SJSA1 (cell line): ENCODE measurements at regions not wholly inside any gene's neighbourhood (a gene's known extent, or its start where the extent isn't known, plus 50 kb on each side); places are given as distances from the start of the nearest gene placed in this dataset.
A peak's percentile ranks its signal among the peaks of the same experiment; 100 is the strongest.
"Not testable (repeated sequence)": the region's sequence is repeated elsewhere in the genome, so short reads cannot be mapped to it uniquely, and the experiment has no call there.

ENCODE experiments used
- DNase-seq, 2 experiments: peaks; one replicate each; pipeline ENCODE4 v3.0.0-alpha.2; 2015 to 2020; ENCODE audit warnings: low spot score in 2 of 2, low read depth in 1 of 2
- H3K27ac ChIP-seq: fragments of 250-450 bp; sonication (Bioruptor Pico); 2 replicates; pipeline ENCODE4 v1.5.1; 2020; ENCODE audit warnings: mild to moderate bottlenecking, moderate library complexity
- H3K27me3 ChIP-seq: fragments of 250-450 bp; sonication (Bioruptor Pico); replicated peaks from 2 replicates; pipeline ENCODE4 v1.5.1; 2020; ENCODE audit warnings: mild to moderate bottlenecking, moderate library complexity
- H3K36me3 ChIP-seq: fragments of 250-450 bp; sonication (Bioruptor Pico); 2 replicates; pipeline ENCODE4 v1.5.1; 2020; ENCODE audit warnings: mild to moderate bottlenecking
- H3K4me1 ChIP-seq: fragments of 250-450 bp; sonication (Bioruptor Pico); replicated peaks from 2 replicates; pipeline ENCODE4 v1.6.1; 2021; ENCODE audit warnings: mild to moderate bottlenecking
- H3K4me3 ChIP-seq: fragments of 250-450 bp; sonication (Bioruptor Pico); 2 replicates; pipeline ENCODE4 v1.5.1; 2020; ENCODE audit warnings: mild to moderate bottlenecking
- H3K9me3 ChIP-seq: fragments of 250-450 bp; sonication (Bioruptor Pico); replicated peaks from 2 replicates; pipeline ENCODE4 v1.5.1; 2020; ENCODE audit warnings: mild to moderate bottlenecking

GRCh38 chr6:12348530-12349511, 58.7 kb downstream of the EDN1 start:
- Histone ChIP-seq H3K27me3 (no peaks in the 10 kb centered on the region), H3K9me3 (peaks cover 3% of the 10 kb centered on the region; the same call in 1 of the 2 replicates), H3K27ac (peak overlapping the region; percentile 80), H3K4me3 (no peak overlapping the region), H3K36me3 (no peaks in the 10 kb centered on the region), H3K4me1 (peaks cover 38% of the 10 kb centered on the region)
- peak; percentile 97 to 99 for DNase-seq

GRCh38 chr6:12350644-12351170, 60.5 kb downstream of the EDN1 start:
- Histone ChIP-seq H3K27ac (peak overlapping the region; percentile 80; the same call in 1 of the 2 replicates), H3K9me3 (peaks cover 3% of the 10 kb centered on the region; the same call in 1 of the 2 replicates), H3K27me3 (no peaks in the 10 kb centered on the region), H3K4me1 (peaks cover 50% of the 10 kb centered on the region), H3K4me3 (no peak overlapping the region), H3K36me3 (no peaks in the 10 kb centered on the region)
- no peak for DNase-seq

- Histone ChIP-seq H3K36me3 (no peaks in the 10 kb centered on the region), H3K4me1 (peaks cover 58% of the 10 kb centered on the region), H3K27me3 (no peaks in the 10 kb centered on the region), H3K4me3 (no peak overlapping the region), H3K27ac (no peak overlapping the region), H3K9me3 (peaks cover 3% of the 10 kb centered on the region; the same call in 1 of the 2 replicates)
- no peak for DNase-seq
These were observed 61.5 kb downstream of the EDN1 start for GRCh38 chr6:12351672-12352071.

- Histone ChIP-seq H3K27me3 (no peaks in the 10 kb centered on the region), H3K27ac (peak overlapping the region; percentile 58), H3K4me3 (no peak overlapping the region), H3K36me3 (no peaks in the 10 kb centered on the region), H3K9me3 (peaks cover 3% of the 10 kb centered on the region; the same call in 1 of the 2 replicates), H3K4me1 (peaks cover 55% of the 10 kb centered on the region)
- no peak for DNase-seq
These were observed 63.6 kb downstream of the EDN1 start for GRCh38 chr6:12353731-12354130.

- no peaks in the 10 kb centered on the region for H3K36me3 ChIP-seq
- no peak overlapping the region for H3K4me3 ChIP-seq
- peaks cover 48% of the 10 kb centered on the region for H3K4me1 ChIP-seq
- DNase-seq: peak; percentile 75 to 88
- peaks cover 3% of the 10 kb centered on the region; the same call in 1 of the 2 replicates for H3K9me3 ChIP-seq
- H3K27me3 ChIP-seq: no peaks in the 10 kb centered on the region
- peak overlapping the region; percentile 58 for H3K27ac ChIP-seq
These were observed 64.3 kb downstream of the EDN1 start for GRCh38 chr6:12354499-12354898.

- Histone ChIP-seq H3K27me3 (no peaks in the 10 kb centered on the region), H3K9me3 (peaks cover 3% of the 10 kb centered on the region; the same call in 1 of the 2 replicates), H3K27ac (peak overlapping the region; percentile 21; the same call in 1 of the 2 replicates), H3K4me1 (peaks cover 39% of the 10 kb centered on the region), H3K36me3 (no peaks in the 10 kb centered on the region), H3K4me3 (no peak overlapping the region)
- no peak for DNase-seq
These were observed 65.2 kb downstream of the EDN1 start for GRCh38 chr6:12355354-12355753.

- peaks cover 3% of the 10 kb centered on the region; the same call in 1 of the 2 replicates for H3K9me3 ChIP-seq
- H3K27ac ChIP-seq: no peak overlapping the region
- no peaks in the 10 kb centered on the region for H3K36me3 ChIP-seq
- peaks cover 37% of the 10 kb centered on the region for H3K4me1 ChIP-seq
- H3K4me3 ChIP-seq: no peak overlapping the region
- H3K27me3 ChIP-seq: no peaks in the 10 kb centered on the region
- DNase-seq: no peak
These were observed 66.3 kb downstream of the EDN1 start for GRCh38 chr6:12356431-12356830.

GRCh38 chr6:12356983-12357972, 67.1 kb downstream of the EDN1 start:
- DNase-seq: peak in 1 of 2 experiments; percentile 7
- Histone ChIP-seq H3K27me3 (no peaks in the 10 kb centered on the region), H3K36me3 (no peaks in the 10 kb centered on the region), H3K4me3 (no peak overlapping the region), H3K4me1 (peaks cover 37% of the 10 kb centered on the region), H3K9me3 (no peaks in the 10 kb centered on the region; the same call in 1 of the 2 replicates), H3K27ac (no peak overlapping the region)

- H3K27ac ChIP-seq: no peak overlapping the region
- no peaks in the 10 kb centered on the region for H3K27me3 ChIP-seq
- H3K4me3 ChIP-seq: no peak overlapping the region
- no peak for DNase-seq
- H3K9me3 ChIP-seq: no peaks in the 10 kb centered on the region; the same call in 1 of the 2 replicates
- H3K4me1 ChIP-seq: peaks cover 31% of the 10 kb centered on the region
- no peaks in the 10 kb centered on the region for H3K36me3 ChIP-seq
These were observed 68.9 kb downstream of the EDN1 start for GRCh38 chr6:12359036-12359435.

- no peak for DNase-seq
- no peaks in the 10 kb centered on the region; the same call in 1 of the 2 replicates for H3K9me3 ChIP-seq
- no peaks in the 10 kb centered on the region for H3K27me3 ChIP-seq
- no peak overlapping the region for H3K4me3 ChIP-seq
- no peaks in the 10 kb centered on the region for H3K36me3 ChIP-seq
- no peak overlapping the region for H3K27ac ChIP-seq
- H3K4me1 ChIP-seq: peaks cover 19% of the 10 kb centered on the region
These were observed 71.0 kb downstream of the EDN1 start for GRCh38 chr6:12361042-12361765.

- not testable (repeated sequence) for H3K27me3 ChIP-seq, H3K4me1 ChIP-seq, H3K36me3 ChIP-seq
These were observed 73.1 kb downstream of the EDN1 start for GRCh38 chr6:12363277-12363650.

GRCh38 chr6:12363651-12364381, 73.7 kb downstream of the EDN1 start:
- DNase-seq: no peak
- Histone ChIP-seq H3K36me3 (no peaks in the 10 kb centered on the region), H3K9me3 (no peaks in the 10 kb centered on the region; the same call in 1 of the 2 replicates), H3K4me1 (peaks cover 8% of the 10 kb centered on the region; the same call in 1 of the 2 replicates), H3K27ac (no peak overlapping the region), H3K4me3 (no peak overlapping the region), H3K27me3 (no peaks in the 10 kb centered on the region)

More at GRCh38 chr6:12363277-12363650, 73.1 kb downstream of the EDN1 start:
- DNase-seq, H3K27ac ChIP-seq, H3K9me3 ChIP-seq, H3K4me3 ChIP-seq: not testable (repeated sequence)
